SH-SY5Y (cell line): ENCODE measurements at regions not wholly inside any gene's neighbourhood (a gene's known extent, or its start where the extent isn't known, plus 50 kb on each side); places are given as distances from the start of the nearest gene placed in this dataset.

Source experiments
- GATA2 ChIP-seq: IDR thresholded peaks from 2 replicates; pipeline ENCODE4 v1.6.1; 2011; ENCODE audit warnings: mild to moderate bottlenecking, low read depth, low read length
- GATA3 ChIP-seq: IDR thresholded peaks from 2 replicates; pipeline ENCODE4 v1.6.1; 2011; ENCODE audit warnings: low read depth, mild to moderate bottlenecking, low read length, moderate library complexity

- TF ChIP-seq GATA2 (no peak), GATA3 (no peak)
Observed at GRCh38 chr1:8213136-8213535, 104.8 kb upstream of the SLC45A1 start.

DNA sequence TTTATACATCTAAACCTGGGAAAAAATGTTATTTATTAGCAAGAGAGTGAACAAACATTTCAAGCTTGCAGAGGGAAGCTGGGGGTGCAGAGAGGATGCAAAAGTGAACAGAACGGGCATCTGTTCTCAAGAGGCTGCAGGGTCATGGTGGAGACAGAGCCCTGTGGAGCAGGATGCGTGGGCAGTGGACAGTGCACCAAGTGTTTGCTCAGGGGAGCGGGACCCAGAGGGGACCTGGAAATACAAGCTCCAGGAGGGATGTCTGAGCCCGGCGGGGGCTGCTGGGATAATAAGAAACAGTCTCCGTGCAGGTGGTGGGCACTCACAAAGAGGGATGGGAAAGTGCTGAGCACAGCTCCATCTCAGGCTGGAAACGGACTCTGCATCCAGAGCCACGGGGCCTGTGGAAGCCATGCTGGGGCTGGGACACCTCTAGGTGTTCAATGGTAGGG lies 105.3 kb upstream of the SLC45A1 start:
- TF ChIP-seq GATA2 (no peak), GATA3 (no peak)

DNA sequence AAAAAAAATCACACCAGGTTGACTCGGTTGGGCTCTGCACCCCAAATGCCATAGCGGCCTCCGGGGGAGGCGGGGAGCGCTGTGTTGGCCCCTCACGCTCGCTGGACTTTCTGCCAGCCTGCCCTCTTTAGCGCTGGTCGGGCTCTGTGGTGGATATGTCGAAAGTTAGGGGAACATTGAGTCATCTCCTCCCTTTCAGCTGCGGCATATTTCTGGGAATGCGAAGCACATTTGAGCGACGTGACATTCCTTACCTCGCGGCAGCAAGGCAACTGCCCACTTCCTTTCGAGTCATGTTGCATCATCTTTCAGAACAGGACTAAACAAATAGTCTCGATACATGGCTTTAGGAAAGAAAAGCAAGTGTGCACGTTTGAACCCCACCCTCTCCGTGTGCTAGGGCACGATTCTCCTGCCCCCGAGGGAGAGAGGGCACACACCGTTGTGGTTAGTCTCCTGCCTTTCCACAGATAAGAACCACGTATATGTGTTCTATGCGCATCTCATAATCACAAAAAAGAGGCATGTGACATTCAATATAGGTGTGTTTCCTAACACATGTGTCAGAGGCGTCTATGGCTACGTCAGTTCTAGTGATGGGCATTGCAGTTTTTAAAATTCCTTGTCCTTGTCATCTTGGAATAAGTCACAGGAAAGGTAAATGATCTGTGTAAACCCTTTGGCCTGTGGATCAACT lies 105.9 kb upstream of the SLC45A1 start:
- TF ChIP-seq GATA3 (no peak), GATA2 (no peak)

GRCh38 chr1:8211251-8211882 lies 106.5 kb upstream of the SLC45A1 start:
- TF ChIP-seq GATA3: no peak
- no peak for TF ChIP-seq GATA2

DNA sequence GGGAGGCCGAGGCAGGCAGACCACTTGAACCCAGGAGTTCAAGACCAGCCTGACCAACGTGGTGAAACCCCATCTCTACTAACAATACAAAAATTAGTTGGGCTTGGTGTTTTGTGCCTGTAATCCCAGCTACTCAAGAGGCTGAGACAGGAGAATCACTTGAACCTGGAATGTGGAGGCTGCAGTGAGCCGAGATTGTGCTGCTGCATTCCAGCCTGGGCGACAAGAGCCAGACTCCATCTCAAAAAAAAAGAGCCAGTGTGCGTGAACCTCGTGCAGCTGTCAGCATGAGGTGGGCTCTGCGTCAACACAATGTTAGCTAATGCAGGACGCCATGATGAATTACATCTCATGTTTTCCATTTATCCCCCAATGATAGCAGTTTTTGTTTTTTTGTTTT lies 110.7 kb upstream of the SLC45A1 start:
- no peak for TF ChIP-seq GATA2
- no peak for TF ChIP-seq GATA3

DNA sequence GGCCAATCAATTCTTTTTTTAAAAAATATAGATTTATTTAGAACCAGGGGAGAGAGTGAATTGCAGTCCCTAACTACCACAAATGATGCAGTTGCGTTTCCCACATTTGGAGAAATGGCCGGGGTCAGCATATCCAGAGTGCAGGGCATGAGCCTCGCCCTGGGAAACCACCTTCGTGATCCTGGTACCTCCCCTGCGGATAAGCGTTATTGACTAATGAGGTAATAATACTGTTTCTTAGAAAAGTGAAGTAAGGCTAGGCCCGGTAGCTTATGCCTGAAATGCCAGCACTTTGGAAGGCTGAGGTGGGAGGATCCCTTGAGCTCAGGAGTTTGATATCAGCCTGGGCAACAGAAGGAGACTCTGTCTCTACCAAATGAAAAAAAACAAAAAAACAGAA lies 111.5 kb upstream of the SLC45A1 start:
- TF ChIP-seq GATA3 (no peak), GATA2 (no peak)

DNA sequence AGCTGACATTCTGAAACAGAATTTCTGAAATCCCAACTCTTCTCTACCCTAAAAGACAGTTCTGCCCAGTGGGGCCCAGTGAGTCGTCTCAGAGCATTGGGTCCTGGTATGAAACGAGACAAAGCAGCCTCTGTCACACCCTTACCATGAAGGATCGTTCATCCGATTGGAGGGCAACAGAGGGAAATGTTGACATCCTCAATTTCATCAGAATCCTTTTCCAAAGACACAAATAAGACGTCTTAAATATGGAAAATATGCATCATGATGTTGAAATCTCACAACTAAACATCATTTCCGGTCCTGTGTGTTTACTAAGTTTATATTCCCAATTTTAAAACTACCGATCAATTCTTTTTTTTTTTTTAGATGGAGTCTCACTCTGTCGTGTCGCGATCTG lies 112.1 kb upstream of the SLC45A1 start:
- no peak for TF ChIP-seq GATA3
- TF ChIP-seq GATA2: no peak

DNA sequence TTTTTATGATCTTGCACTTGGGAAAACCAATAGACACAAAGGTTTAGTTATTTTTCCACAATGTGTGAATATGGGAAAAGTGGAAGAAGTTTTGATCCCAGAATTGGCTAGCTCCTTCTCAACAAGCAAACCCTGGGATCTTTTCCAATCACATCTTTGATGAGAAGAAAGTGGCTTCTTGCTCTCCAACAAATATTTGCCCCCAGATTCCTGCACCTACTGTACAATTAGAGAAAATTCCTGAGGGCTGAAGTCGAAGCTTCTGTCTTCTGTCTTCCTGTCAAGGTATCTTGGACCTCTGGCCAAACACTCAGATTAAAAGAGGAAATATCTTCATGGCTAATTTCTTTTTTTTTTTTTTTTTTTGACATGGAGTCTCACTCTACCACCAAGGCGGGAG lies 113.1 kb upstream of the SLC45A1 start:
- TF ChIP-seq GATA3 (no peak), GATA2 (no peak)

- TF ChIP-seq GATA3 (no peak), GATA2 (no peak)
Observed at GRCh38 chr1:8203551-8203950, 114.4 kb upstream of the SLC45A1 start.

- no peak for TF ChIP-seq GATA3
- TF ChIP-seq GATA2: no peak
Observed at GRCh38 chr1:8203056-8203455, 114.9 kb upstream of the SLC45A1 start.

DNA sequence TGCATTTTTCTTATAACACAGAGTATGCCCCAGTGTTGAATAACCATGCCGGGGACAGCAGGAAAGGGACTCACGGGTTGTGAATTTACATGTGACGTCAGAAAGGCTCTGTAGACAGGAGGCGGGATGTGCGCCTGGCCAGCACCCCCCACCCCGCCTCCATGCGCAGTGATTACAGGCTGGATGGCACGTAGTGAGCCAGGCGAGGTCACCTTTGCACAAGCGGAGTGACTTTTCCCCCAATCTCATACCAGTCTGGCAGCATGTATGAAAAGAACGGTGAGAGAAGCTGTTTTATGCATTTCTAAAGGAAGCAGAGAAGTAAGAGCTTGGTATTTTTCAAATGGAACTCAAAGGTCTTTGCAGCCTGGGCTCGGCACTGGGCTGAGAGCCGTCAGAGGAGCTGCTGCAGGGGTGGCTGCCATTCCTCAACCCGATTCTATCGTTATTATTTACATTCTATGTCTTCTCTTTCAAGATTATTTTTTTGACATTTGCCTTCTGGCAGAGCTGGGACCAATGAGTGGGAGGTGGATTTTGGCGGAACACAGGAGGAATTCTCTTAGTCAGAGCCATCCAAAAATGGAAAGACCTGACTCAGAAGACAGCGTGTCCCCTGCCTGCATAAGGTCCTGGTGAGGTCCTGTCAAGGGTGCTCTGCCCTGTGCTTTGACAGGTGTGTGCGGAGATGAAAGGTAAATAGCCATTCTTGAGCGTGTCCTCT lies 115.6 kb upstream of the SLC45A1 start:
- no peak for TF ChIP-seq GATA2
- TF ChIP-seq GATA3: no peak

GRCh38 chr1:8201331-8201861 lies 116.5 kb upstream of the SLC45A1 start:
- TF ChIP-seq GATA3 (no peak), GATA2 (no peak)

DNA sequence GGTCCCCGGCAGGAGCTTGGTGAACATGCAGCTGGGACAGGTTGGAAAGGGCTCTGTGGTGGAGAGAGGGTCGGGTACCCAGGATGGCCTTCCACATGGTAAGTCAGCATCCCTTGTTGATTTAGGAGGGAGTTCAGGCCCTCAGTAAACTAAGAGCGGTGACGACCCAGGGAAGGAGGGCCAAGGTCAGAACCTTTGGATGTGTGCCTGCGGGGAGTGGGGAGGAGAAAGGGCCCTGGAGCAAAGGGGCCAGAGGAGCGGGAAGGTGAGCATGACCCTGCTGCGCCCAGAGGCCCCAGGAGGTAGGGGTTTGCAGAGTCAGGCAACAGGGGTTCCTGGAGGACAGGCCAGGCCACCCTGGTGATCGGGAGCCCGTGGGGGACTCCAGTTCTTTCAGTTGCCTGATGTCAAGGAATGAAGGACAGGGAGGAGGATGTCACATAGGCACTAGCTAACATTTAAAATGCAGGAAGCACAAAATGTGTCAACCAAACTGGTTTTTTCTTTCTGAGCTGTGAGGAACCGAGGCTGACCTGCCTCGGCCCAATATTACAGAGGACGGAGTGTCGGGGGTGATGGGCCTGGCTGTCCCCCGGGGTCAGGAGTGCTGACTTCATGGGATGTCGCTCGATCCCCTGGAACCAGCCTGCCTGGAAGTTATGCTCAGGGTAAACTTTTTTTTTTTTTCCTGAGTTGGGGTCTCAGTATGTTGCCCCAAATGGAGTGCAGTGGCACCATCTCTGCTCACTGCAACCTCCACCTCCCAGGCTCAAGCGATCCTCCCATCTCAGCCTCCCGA lies 117.4 kb upstream of the SLC45A1 start:
- TF ChIP-seq GATA2: no peak
- no peak for TF ChIP-seq GATA3

DNA sequence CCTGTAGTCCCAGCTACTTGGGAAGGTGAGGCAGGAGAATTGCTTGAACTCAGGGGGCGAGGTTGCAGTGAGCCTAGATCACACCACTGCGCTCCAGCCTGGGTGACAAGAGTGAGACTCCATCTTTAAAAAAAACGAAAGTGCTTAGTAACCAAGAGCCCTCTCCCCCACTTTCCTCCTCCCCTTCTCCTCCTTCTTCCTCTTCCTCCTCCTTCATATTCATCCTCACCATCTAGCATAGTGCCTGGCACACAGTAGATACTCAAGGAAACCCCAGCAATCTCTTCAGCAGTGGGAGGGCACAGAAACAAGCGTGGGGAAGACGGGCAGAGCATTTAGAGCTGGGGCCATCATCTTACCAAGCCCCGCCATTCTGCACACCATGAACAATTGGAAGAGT lies 119.4 kb upstream of the SLC45A1 start:
- TF ChIP-seq GATA2 (no peak), GATA3 (no peak)
